ENCODE measurements at regions not wholly inside any gene's neighbourhood (a gene's known extent, or its start where the extent isn't known, plus 50 kb on each side); places are given as distances from the start of the nearest gene placed in this dataset.

DNA sequence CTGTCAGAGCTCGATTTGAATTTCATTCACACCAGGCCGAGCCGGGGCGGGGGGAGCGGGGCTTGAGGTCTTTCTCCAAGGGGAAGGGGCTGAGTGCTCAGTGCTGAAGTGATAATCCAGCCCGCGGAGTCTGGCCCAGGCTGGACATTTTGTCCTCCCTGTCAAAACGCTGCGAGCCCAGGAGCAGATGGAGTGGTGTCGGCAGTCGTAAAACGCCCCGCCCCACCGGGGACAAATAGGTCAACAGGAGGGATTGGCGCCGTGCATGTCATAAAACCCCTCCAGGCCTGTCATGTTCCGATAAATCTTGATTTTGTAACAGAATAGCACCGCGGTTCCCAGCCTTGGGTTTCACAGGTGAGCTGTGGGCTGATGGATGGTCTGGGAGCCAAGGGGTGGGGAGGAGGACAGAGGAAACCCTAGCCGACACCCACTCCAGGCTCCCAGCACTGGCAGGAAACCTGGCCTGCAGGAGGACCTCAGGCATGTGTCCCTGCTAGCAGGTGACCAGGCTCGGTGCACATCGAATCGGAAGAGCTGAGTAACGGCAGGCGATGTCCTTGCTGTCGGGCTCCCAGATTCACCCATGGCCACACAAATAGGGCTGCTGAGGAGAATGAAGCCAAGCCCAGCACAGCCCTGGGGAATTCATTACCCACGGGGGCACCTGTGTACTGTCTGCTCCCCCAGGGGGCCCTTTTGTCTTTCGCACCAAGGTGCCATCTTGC lies 341.4 kb downstream of the FOXL1 start:
- DNase-seq (ENCODE audit: low read depth): no peak
- TF ChIP-seq, protein P1, sequence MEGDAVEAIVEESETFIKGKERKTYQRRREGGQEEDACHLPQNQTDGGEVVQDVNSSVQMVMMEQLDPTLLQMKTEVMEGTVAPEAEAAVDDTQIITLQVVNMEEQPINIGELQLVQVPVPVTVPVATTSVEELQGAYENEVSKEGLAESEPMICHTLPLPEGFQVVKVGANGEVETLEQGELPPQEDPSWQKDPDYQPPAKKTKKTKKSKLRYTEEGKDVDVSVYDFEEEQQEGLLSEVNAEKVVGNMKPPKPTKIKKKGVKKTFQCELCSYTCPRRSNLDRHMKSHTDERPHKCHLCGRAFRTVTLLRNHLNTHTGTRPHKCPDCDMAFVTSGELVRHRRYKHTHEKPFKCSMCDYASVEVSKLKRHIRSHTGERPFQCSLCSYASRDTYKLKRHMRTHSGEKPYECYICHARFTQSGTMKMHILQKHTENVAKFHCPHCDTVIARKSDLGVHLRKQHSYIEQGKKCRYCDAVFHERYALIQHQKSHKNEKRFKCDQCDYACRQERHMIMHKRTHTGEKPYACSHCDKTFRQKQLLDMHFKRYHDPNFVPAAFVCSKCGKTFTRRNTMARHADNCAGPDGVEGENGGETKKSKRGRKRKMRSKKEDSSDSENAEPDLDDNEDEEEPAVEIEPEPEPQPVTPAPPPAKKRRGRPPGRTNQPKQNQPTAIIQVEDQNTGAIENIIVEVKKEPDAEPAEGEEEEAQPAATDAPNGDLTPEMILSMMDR (conservative IDR thresholded peaks at IDR 0.05; ENCODE audit: control insufficient read depth, insufficient read depth, low read depth, low read length): no peak
- no peak overlapping the region for H3K4me3 ChIP-seq (ENCODE audit: control insufficient read depth, low read depth, low read length)

GRCh38 chr16:86921289-86921688 lies 342.9 kb downstream of the FOXL1 start:
- TF ChIP-seq, protein P1 (conservative IDR thresholded peaks at IDR 0.05; ENCODE audit: control insufficient read depth, insufficient read depth, low read depth, low read length): no peak
- DNase-seq (ENCODE audit: low read depth): no peak
- H3K4me3 ChIP-seq (ENCODE audit: control insufficient read depth, low read depth, low read length): no peak overlapping the region

DNA sequence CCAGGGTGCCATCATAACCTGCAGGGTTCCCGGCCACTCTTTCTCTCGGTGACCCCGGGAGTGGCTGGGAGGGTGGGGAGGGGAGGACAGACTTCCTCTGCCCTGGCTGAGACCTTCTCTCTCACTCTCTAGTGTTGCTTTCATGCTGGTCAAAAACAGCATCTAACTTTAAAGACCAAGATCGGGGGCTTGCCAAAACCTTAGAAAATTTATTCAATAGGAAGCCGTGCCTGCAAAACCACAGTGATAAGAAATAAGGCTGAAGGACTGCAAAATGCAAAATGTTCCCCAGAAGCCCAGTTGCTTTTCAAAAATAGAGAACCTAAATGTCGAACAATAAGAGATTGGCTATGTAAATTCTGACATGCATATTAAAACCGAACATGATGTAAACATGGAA lies 344.0 kb downstream of the FOXL1 start:
- no peak for DNase-seq (ENCODE audit: low read depth)
- TF ChIP-seq, protein P1 (conservative IDR thresholded peaks at IDR 0.05; ENCODE audit: control insufficient read depth, insufficient read depth, low read depth, low read length): no peak
- H3K4me3 ChIP-seq (ENCODE audit: control insufficient read depth, low read depth, low read length): no peak overlapping the region

DNA sequence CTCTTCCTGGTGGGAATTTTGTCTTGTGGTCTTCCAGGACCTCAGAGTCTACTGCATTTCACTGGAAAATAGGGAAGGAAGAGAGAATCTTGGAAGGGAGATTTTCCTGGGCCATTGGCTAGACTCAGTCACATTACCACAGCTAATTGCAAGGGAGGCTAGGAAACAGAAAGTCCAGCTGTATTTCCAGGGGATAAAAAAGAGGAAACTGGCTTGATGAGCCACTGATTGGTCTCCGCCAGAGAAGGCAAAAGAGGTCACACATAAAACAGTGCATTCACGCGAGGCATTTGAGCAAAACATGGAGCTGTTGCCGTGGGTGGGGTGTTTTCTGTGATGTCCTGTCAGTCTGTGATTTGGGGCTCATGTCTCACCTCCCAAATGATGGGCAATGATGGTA lies 345.3 kb downstream of the FOXL1 start:
- H3K4me3 ChIP-seq (ENCODE audit: control insufficient read depth, low read depth, low read length): no peak overlapping the region
- TF ChIP-seq, protein P1 (conservative IDR thresholded peaks at IDR 0.05; ENCODE audit: control insufficient read depth, insufficient read depth, low read depth, low read length): no peak
- DNase-seq (ENCODE audit: low read depth): no peak

GRCh38 chr16:86924537-86924936 lies 346.2 kb downstream of the FOXL1 start:
- DNase-seq (ENCODE audit: low read depth): peak; percentile 97
- no peak overlapping the region for H3K4me3 ChIP-seq (ENCODE audit: control insufficient read depth, low read depth, low read length)
- TF ChIP-seq, protein P1 (conservative IDR thresholded peaks at IDR 0.05; ENCODE audit: control insufficient read depth, insufficient read depth, low read depth, low read length): no peak

- H3K4me3 ChIP-seq (ENCODE audit: control insufficient read depth, low read depth, low read length): no peak overlapping the region
- DNase-seq (ENCODE audit: low read depth): peak; percentile 88
- TF ChIP-seq, protein P1 (conservative IDR thresholded peaks at IDR 0.05; ENCODE audit: control insufficient read depth, insufficient read depth, low read depth, low read length): no peak
These were observed 346.9 kb downstream of the FOXL1 start for GRCh38 chr16:86925067-86925791.

Data from fibroblast of mammary gland (primary cell).